Adrenal gland (tissue), 5 donors: ENCODE measurements at regions not wholly inside any gene's neighbourhood (a gene's known extent, or its start where the extent isn't known, plus 50 kb on each side); places are given as distances from the start of the nearest gene placed in this dataset.

ENCODE experiments used
- CTCF ChIP-seq, 6 experiments: fragments of 450-650 bp in 4 of 6; fragments of 200-600 bp in 2 of 6; sonication (generic) in 1 of 6; IDR thresholded peaks; 1 replicate in 5 of 6; 2 replicates in 1 of 6; pipeline versions ENCODE4 v1.5.1 to v1.8.0; 2016 to 2021; ENCODE audit warnings: antibody characterized with exemption in 6 of 6, mild to moderate bottlenecking in 2 of 6, moderate library complexity in 1 of 6
- POLR2A ChIP-seq, 2 donors: fragments of 450-650 bp; IDR thresholded peaks; one replicate each; pipeline ENCODE4 v1.6.1; 2017; ENCODE audit warnings: antibody characterized with exemption in 2 of 2, mild to moderate bottlenecking in 2 of 2, moderate library complexity in 1 of 2
- donor health status: DM: no; HTN: no; CAD: no.

GRCh38 chr16:58789351-58789750 is 55.2 kb upstream of the GOT2 start:
- TF ChIP-seq CTCF (IDR thresholded peaks at IDR 0.05) = no peak
- TF ChIP-seq POLR2A (IDR thresholded peaks at IDR 0.05) = no peak
